ENCODE measurements at regions not wholly inside any gene's neighbourhood (a gene's known extent, or its start where the extent isn't known, plus 50 kb on each side); places are given as distances from the start of the nearest gene placed in this dataset.

DNA sequence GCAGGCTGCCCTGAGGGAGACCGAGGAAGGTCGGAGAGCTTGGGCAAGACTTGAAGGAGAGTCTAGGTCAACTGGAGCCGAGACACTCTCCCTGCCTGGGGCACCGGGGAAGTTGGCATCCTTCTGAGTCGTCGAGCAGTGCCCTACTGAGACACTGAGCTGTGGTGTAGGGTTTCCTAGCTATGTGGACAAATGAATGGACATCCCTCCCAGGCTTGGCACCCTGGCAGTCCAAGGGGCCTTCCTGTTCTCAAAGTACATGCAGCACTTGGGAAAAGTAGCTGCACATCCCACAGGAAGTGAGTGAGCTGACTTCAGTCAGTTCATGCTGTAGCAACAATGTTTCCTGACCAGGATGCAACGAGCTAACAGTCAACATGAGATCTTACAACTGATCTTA, 57.2 kb upstream of the INPP5A start:
- no peak for DNase-seq
- peaks cover 0 to 8% (median 0%) of the 10 kb centered on the region in 4 donors for H3K27me3 ChIP-seq
- 81 to 82% methylated on average over 6 to 7 of the region's 7 CpGs for WGBS, 2 donors
- peaks cover 0 to 28% (median 3%) of the 10 kb centered on the region in 3 donors for H3K4me1 ChIP-seq
- H3K36me3 ChIP-seq = no peaks in the 10 kb centered on the region
- H3K9me3 ChIP-seq = no peaks in the 10 kb centered on the region
- H3K4me3 ChIP-seq = no peak overlapping the region
- intact Hi-C loops (cut with DNase I) = no loop called here
- no peak overlapping the region for H3K27ac ChIP-seq
- TF ChIP-seq, protein P1, sequence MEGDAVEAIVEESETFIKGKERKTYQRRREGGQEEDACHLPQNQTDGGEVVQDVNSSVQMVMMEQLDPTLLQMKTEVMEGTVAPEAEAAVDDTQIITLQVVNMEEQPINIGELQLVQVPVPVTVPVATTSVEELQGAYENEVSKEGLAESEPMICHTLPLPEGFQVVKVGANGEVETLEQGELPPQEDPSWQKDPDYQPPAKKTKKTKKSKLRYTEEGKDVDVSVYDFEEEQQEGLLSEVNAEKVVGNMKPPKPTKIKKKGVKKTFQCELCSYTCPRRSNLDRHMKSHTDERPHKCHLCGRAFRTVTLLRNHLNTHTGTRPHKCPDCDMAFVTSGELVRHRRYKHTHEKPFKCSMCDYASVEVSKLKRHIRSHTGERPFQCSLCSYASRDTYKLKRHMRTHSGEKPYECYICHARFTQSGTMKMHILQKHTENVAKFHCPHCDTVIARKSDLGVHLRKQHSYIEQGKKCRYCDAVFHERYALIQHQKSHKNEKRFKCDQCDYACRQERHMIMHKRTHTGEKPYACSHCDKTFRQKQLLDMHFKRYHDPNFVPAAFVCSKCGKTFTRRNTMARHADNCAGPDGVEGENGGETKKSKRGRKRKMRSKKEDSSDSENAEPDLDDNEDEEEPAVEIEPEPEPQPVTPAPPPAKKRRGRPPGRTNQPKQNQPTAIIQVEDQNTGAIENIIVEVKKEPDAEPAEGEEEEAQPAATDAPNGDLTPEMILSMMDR (IDR thresholded peaks at IDR 0.05) = no peak
- TF ChIP-seq POLR2A (IDR thresholded peaks at IDR 0.05) = no peak

DNA sequence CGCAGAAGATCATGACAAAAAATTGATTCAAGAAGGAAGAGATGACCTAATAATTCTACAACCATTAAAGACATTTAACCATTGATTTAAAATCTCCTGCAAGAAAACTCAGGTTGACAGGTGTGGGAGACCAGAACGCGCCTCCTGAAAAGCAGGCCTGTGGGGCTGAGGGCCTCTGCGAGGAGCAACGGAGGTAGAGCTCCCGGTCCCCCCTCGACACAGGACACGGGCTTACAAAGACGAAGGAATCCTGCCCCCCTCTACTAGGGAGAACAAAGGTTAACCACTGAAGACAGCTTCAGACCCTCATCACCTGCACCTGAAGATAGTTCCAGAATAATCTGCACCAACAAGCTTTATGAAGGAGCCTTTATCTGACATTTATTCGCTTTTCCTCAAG, 55.9 kb upstream of the INPP5A start:
- WGBS, 2 donors = 66 to 68% methylated on average over 10 of the region's 10 CpGs
- no peak overlapping the region for H3K4me3 ChIP-seq
- DNase-seq = no peak

DNA sequence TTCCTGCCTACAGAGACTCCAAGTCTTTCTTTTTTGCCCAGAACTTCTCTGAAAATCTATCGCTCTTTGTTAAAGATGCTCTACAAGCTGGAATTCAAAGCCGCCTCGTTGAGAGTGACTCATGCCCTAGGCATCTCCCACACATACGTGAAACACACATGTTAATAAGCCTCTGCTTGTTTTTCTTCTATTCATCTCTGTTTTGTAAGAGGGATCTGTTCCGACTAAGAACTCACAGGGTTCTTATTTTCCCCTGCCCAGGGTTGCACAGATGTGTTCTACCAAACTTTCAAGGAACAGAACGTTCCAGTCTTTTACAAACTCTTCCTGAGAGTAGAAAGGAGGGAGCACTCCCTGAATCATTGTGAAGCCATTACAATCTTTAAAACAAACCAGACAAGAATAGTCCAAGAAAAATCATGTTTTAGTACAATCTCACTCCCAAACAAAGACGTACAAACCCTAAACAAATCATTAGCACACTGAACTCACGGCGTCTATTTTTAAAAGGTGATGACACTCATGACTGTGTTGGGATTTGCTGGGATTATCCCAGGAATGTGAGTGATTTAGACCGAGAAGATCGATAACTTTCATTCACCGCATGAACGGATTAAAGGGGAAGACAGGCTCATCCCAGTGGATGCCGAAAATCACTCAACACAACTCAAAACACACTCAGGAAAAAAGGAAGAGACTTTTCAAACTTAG, 55.3 kb upstream of the INPP5A start:
- H3K4me3 ChIP-seq = no peak overlapping the region
- H3K4me1 ChIP-seq = peaks cover 0 to 28% (median 3%) of the 10 kb centered on the region in 3 donors
- no peaks in the 10 kb centered on the region for H3K36me3 ChIP-seq
- peaks cover 0 to 8% (median 0%) of the 10 kb centered on the region in 4 donors for H3K27me3 ChIP-seq
- TF ChIP-seq, protein P1 (IDR thresholded peaks at IDR 0.05) = no peak
- no peak for TF ChIP-seq POLR2A (IDR thresholded peaks at IDR 0.05)
- intact Hi-C loops (cut with DNase I) = no loop called here
- peak overlapping the region; percentile 69 to 93 (median 83) for H3K27ac ChIP-seq
- no peak for DNase-seq
- H3K9me3 ChIP-seq = no peaks in the 10 kb centered on the region
- 20 to 22% methylated on average over 14 of the region's 14 CpGs for WGBS, 2 donors

More for the DNA sequence above, 55.9 kb upstream of the INPP5A start:
- H3K27me3 ChIP-seq = peaks cover 0 to 8% (median 0%) of the 10 kb centered on the region in 4 donors
- H3K27ac ChIP-seq = peak overlapping the region; percentile 69 to 91 (median 83)
- intact Hi-C loops (cut with DNase I) = no loop called here
- H3K4me1 ChIP-seq = peaks cover 0 to 28% (median 3%) of the 10 kb centered on the region in 3 donors
- no peaks in the 10 kb centered on the region for H3K36me3 ChIP-seq
- H3K9me3 ChIP-seq = no peaks in the 10 kb centered on the region
- TF ChIP-seq, protein P1 (IDR thresholded peaks at IDR 0.05) = no peak
- TF ChIP-seq POLR2A (IDR thresholded peaks at IDR 0.05) = no peak

DNA sequence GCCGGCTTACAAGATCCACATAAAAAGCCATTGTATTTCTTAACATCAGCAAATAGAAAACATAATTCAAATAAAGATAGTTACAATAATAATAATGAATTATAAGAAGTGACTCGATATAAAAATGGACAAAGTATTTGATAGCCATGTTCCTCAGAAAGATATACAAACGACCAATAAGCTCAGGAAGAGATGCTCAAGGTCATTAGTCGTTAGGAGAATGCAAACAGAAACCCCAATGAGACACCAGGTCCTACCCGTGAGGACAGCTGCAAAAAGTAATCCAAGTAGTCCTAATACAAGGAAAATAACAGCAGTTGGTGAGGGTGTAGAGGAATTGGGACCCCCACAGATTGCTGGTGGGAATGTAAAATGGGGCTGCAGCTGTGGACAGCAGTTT, 54.2 kb upstream of the INPP5A start:
- Histone ChIP-seq H3K4me1 (peaks cover 0 to 28% (median 3%) of the 10 kb centered on the region in 3 donors), H3K36me3 (no peaks in the 10 kb centered on the region), H3K9me3 (no peaks in the 10 kb centered on the region), H3K27ac (peak overlapping the region in 2 of 4 donors; percentile 75 to 91), H3K27me3 (peaks cover 0 to 8% (median 0%) of the 10 kb centered on the region in 4 donors), H3K4me3 (no peak overlapping the region)
- no peak for TF ChIP-seq POLR2A (IDR thresholded peaks at IDR 0.05)
- TF ChIP-seq, protein P1 (IDR thresholded peaks at IDR 0.05) = no peak
- intact Hi-C loops (cut with DNase I) = no loop called here
- WGBS, 2 donors = 71 to 73% methylated on average over 5 of the region's 5 CpGs
- no peak for DNase-seq

DNA sequence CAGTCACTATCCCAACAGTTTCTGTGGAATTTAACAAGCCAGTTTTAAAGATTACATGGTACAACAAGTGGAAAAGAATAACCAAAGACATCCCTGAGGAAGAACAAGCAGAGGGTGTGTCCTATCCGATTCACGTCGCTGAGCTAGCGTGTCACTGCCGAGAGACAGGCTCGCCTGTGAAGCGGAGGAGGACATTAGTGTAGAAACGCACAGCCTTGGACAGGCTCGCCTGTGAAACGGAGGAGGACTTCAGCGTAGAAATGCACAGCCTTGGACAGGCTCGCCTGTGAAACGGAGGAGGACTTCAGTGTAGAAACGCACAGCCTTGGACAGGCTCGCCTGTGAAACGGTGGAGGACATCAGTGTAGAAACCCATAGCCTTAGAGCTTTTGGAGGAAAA, 52.7 kb upstream of the INPP5A start:
- H3K4me3 ChIP-seq = no peak overlapping the region
- intact Hi-C loops (cut with DNase I) = no loop called here
- peaks cover 0 to 4% (median 0%) of the 10 kb centered on the region in 4 donors for H3K27me3 ChIP-seq
- H3K4me1 ChIP-seq = peaks cover 0 to 35% (median 8%) of the 10 kb centered on the region in 3 donors
- no peaks in the 10 kb centered on the region for H3K36me3 ChIP-seq
- no peak for TF ChIP-seq POLR2A (IDR thresholded peaks at IDR 0.05)
- TF ChIP-seq, protein P1 (IDR thresholded peaks at IDR 0.05) = no peak
- no peaks in the 10 kb centered on the region for H3K9me3 ChIP-seq
- no peak overlapping the region for H3K27ac ChIP-seq
- no peak for DNase-seq
- WGBS, 2 donors = 84 to 90% methylated on average over 13 to 16 of the region's 16 CpGs
